ENCODE measurements at regions not wholly inside any gene's neighbourhood (a gene's known extent, or its start where the extent isn't known, plus 50 kb on each side); places are given as distances from the start of the nearest gene placed in this dataset.

DNA sequence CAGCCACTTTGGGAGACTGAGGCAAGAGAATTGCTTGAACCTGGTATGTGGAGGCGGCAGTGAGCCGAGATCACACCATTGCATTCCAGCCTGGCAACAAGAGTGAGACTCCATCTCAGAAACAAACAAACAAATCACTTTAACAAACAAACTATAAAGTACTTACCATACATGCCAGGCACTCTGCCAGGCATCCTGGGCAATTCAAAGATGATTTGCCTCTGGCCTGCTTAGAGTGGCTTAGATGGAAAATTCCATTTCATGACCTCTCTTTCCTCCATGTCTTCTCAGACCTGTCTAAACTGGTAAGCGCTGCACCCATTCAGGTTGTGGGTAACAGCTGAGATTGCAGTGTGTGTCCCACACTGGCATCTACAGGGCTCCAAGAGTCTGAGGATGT is 273.2 kb downstream of the BCL2 start:
- Mint-ChIP-seq H3K36me3 (ENCODE audit: low read depth) (peaks cover 1% of the 10 kb centered on the region), H3K9me3 (peaks cover 1% of the 10 kb centered on the region), H3K27ac (no peak overlapping the region), H3K4me3 (no peak overlapping the region), H3K4me1 (peaks cover 15% of the 10 kb centered on the region), H3K27me3 (peaks cover 28% of the 10 kb centered on the region)
- DNase-seq, result no peak
- CTCF ChIA-PET, result no interaction called here
- POLR2A ChIA-PET, result no interaction called here

DNA sequence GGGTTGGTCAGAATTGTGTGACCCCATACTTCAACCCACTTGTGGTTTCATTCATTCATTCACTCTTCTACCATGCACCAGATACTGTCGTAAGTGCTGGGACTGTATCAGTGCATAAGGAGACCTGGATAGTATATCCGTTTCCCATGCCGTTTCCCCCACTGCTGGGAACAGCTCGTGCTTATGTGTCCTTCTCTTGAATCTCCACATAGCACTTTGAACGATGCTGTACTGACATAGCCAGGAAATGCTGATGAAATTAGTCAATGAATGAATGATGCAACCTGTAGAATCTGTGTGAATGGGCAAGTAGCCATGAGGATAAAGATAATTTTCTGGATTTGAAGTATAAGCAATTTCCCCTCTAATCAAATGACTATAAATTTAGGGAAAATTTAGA is 276.1 kb downstream of the BCL2 start:
- ChIA-PET POLR2A (no interaction called here), CTCF (no interaction called here)
- Mint-ChIP-seq H3K9me3 (peaks cover 2% of the 10 kb centered on the region), H3K4me3 (no peak overlapping the region), H3K27me3 (peaks cover 25% of the 10 kb centered on the region), H3K36me3 (ENCODE audit: low read depth) (peaks cover 6% of the 10 kb centered on the region), H3K4me1 (peaks cover 11% of the 10 kb centered on the region), H3K27ac (no peak overlapping the region)
- DNase-seq, result no peak

- no peak overlapping the region for H3K27ac Mint-ChIP-seq
- peaks cover 2% of the 10 kb centered on the region for H3K9me3 Mint-ChIP-seq
- H3K27me3 Mint-ChIP-seq, result peaks cover 25% of the 10 kb centered on the region
- no peak overlapping the region for H3K4me3 Mint-ChIP-seq
- POLR2A ChIA-PET, result no interaction called here
- no peak for DNase-seq
- peaks cover 11% of the 10 kb centered on the region for H3K4me1 Mint-ChIP-seq
- H3K36me3 Mint-ChIP-seq (ENCODE audit: low read depth), result peaks cover 6% of the 10 kb centered on the region
- CTCF ChIA-PET, result interaction anchor here (0.8 kb wide), 1 partner anchor 464 kb away, joined by 3 read pairs; no protein-coding TSS in a partner anchor
Observed at GRCh38 chr18:63042351-63042750, 277.2 kb downstream of the BCL2 start.

DNA sequence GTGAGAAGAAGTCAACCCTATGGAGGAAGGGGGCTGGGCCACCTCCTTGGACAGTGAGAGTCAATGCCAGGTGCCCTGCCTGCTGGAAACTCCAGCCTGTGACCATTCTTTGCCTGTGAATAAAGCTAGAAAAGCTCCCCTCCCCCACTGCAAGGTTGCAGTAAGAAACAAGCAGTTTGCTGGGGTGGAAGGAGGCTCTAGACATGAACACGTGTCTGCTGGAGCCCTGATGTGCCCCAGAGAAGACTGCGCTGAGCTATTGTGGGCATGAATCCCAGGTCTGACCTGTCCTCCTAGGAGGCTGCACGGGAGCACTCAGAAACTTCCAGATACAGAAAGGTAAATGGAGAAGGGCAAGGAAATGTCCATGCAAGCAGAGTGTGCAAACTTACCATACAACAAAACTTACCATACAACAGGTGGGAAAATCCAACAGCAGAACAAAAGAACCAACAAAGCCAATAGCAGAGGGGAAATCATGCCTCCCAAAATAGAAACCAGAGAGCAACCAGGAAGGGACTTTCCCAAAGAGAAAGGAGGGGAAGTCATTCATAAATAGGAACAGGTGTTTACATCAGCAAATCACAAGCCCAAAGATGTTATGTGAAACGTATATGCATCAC is 278.7 kb downstream of the BCL2 start:
- ChIA-PET POLR2A (no interaction called here), CTCF (interaction anchor here (0.7 to 0.9 kb wide), 3 partner anchors 26 to 34 kb away, joined by 3 read pairs; no protein-coding TSS in a partner anchor)
- no peak overlapping the region for H3K27ac Mint-ChIP-seq
- H3K9me3 Mint-ChIP-seq, result peaks cover 2% of the 10 kb centered on the region
- DNase-seq, result no peak
- peaks cover 11% of the 10 kb centered on the region for H3K4me1 Mint-ChIP-seq
- H3K27me3 Mint-ChIP-seq, result peaks cover 23% of the 10 kb centered on the region
- no peak overlapping the region for H3K4me3 Mint-ChIP-seq
- peaks cover 6% of the 10 kb centered on the region for H3K36me3 Mint-ChIP-seq (ENCODE audit: low read depth)

- H3K9me3 Mint-ChIP-seq, result peaks cover 2% of the 10 kb centered on the region
- no peak overlapping the region for H3K27ac Mint-ChIP-seq
- DNase-seq, result no peak
- H3K36me3 Mint-ChIP-seq (ENCODE audit: low read depth), result peaks cover 6% of the 10 kb centered on the region
- H3K27me3 Mint-ChIP-seq, result peaks cover 15% of the 10 kb centered on the region
- ChIA-PET POLR2A (no interaction called here), CTCF (interaction anchor here (0.6 kb wide), 2 partner anchors 12 to 144 kb away, joined by 3 to 4 read pairs; no protein-coding TSS in a partner anchor)
- peaks cover 11% of the 10 kb centered on the region for H3K4me1 Mint-ChIP-seq
- H3K4me3 Mint-ChIP-seq, result no peak overlapping the region
Observed at GRCh38 chr18:63037491-63037890, 282.1 kb downstream of the BCL2 start.

GRCh38 chr18:63031375-63031774 is 288.2 kb downstream of the BCL2 start:
- ChIA-PET CTCF (interaction anchor here (0.6 to 1.5 kb wide), 2 partner anchors 18 to 308 kb away, joined by 3 read pairs; no protein-coding TSS in a partner anchor), POLR2A (no interaction called here)
- no peaks in the 10 kb centered on the region for H3K36me3 Mint-ChIP-seq (ENCODE audit: low read depth)
- H3K27me3 Mint-ChIP-seq, result peaks cover 8% of the 10 kb centered on the region
- no peaks in the 10 kb centered on the region for H3K4me1 Mint-ChIP-seq
- H3K9me3 Mint-ChIP-seq, result peaks cover 6% of the 10 kb centered on the region
- no peak overlapping the region for H3K27ac Mint-ChIP-seq
- H3K4me3 Mint-ChIP-seq, result no peak overlapping the region
- DNase-seq, result no peak

All from activated CD4-positive, alpha-beta memory T cell treated with anti-CD3 and anti-CD28 coated beads, Interleukin-2, amount 10 ng/mL, durations not matched to agents 7 days and 5 days (primary cell).